ENCODE measurements at regions not wholly inside any gene's neighbourhood (a gene's known extent, or its start where the extent isn't known, plus 50 kb on each side); places are given as distances from the start of the nearest gene placed in this dataset.
A peak's percentile ranks its signal among the peaks of the same experiment; 100 is the strongest.

- no peak for DNase-seq
Observed at GRCh38 chr7:131897016-131897789, 340.8 kb upstream of the PODXL start.

GRCh38 chr7:131896165-131896863 is 339.9 kb upstream of the PODXL start:
- no peak for DNase-seq

GRCh38 chr7:131895541-131896164 is 339.2 kb upstream of the PODXL start:
- no peak for DNase-seq

- no peak for DNase-seq
Observed at GRCh38 chr7:131893631-131894340, 337.4 kb upstream of the PODXL start.

- no peak for DNase-seq
Observed at GRCh38 chr7:131890176-131890575, 333.7 kb upstream of the PODXL start.

- DNase-seq: no peak
Observed at GRCh38 chr7:131889572-131890150, 333.2 kb upstream of the PODXL start.

- DNase-seq: no peak
Observed at GRCh38 chr7:131883769-131884168, 327.3 kb upstream of the PODXL start.

GRCh38 chr7:131883196-131883595 is 326.8 kb upstream of the PODXL start:
- no peak for DNase-seq

GRCh38 chr7:131882321-131882720 is 325.9 kb upstream of the PODXL start:
- no peak for DNase-seq

- DNase-seq: no peak
Observed at GRCh38 chr7:131880078-131880477, 323.6 kb upstream of the PODXL start.

GRCh38 chr7:131879424-131879823 is 323.0 kb upstream of the PODXL start:
- DNase-seq: no peak

GRCh38 chr7:131878777-131879176 is 322.3 kb upstream of the PODXL start:
- no peak for DNase-seq

- DNase-seq: no peak
Observed at GRCh38 chr7:131873581-131873980, 317.2 kb upstream of the PODXL start.

- DNase-seq: no peak
Observed at GRCh38 chr7:131869986-131870385, 313.6 kb upstream of the PODXL start.

- DNase-seq: no peak
Observed at GRCh38 chr7:131869169-131869844, 312.9 kb upstream of the PODXL start.

GRCh38 chr7:131867461-131867860 is 311.0 kb upstream of the PODXL start:
- DNase-seq: no peak

- no peak for DNase-seq
Observed at GRCh38 chr7:131865911-131866310, 309.5 kb upstream of the PODXL start.

- no peak for DNase-seq
Observed at GRCh38 chr7:131861620-131862346, 305.4 kb upstream of the PODXL start.

- no peak for DNase-seq
Observed at GRCh38 chr7:131859147-131859821, 302.9 kb upstream of the PODXL start.

- peak; percentile 40 for DNase-seq
Observed at GRCh38 chr7:131858611-131859010, 302.2 kb upstream of the PODXL start.

- DNase-seq: no peak
Observed at GRCh38 chr7:131849472-131849871, 293.0 kb upstream of the PODXL start.

Data from hindlimb muscle (tissue), 1 donor.